KMS-11 (cell line): ENCODE measurements at regions not wholly inside any gene's neighbourhood (a gene's known extent, or its start where the extent isn't known, plus 50 kb on each side); places are given as distances from the start of the nearest gene placed in this dataset.

Experiments used
- H2AFZ ChIP-seq: fragments of 200-600 bp; sonication (generic); 2 replicates; pipeline ENCODE4 v1.6.1; 2016; ENCODE audit warnings: antibody characterized with exemption, mixed run types, low read depth
- H3K27ac ChIP-seq: fragments of 200-600 bp; sonication (generic); 2 replicates; pipeline ENCODE4 v1.6.1; 2016; ENCODE audit warnings: mild to moderate bottlenecking, mixed run types
- H3K27me3 ChIP-seq: fragments of 200-600 bp; sonication (generic); 2 replicates; pipeline ENCODE4 v1.6.1; 2017; ENCODE audit warnings: mild to moderate bottlenecking, low read depth, mixed run types, moderate library complexity; ENCODE audit not compliant: insufficient read depth
- H3K36me3 ChIP-seq: fragments of 200-600 bp; sonication (generic); 2 replicates; pipeline ENCODE4 v1.6.1; 2017; ENCODE audit warnings: mild to moderate bottlenecking, mixed run types; ENCODE audit not compliant: insufficient read depth
- H3K4me1 ChIP-seq: fragments of 200-600 bp; sonication (generic); 2 replicates; pipeline ENCODE4 v1.6.1; 2016; ENCODE audit warnings: mild to moderate bottlenecking, low read depth, mixed run types; ENCODE audit not compliant: poor library complexity, severe bottlenecking
- H3K4me2 ChIP-seq: fragments of 200-600 bp; sonication (generic); 2 replicates; pipeline ENCODE4 v1.7.0; 2016; ENCODE audit warnings: mild to moderate bottlenecking, mixed run types
- H3K4me3 ChIP-seq: fragments of 200-600 bp; sonication (generic); IDR thresholded peaks from 2 replicates; pipeline ENCODE4 v1.6.1; 2017; ENCODE audit warnings: low read depth, low read length, mixed read lengths; ENCODE audit not compliant: insufficient read depth
- H3K79me2 ChIP-seq: fragments of 200-600 bp; sonication (generic); 2 replicates; pipeline ENCODE4 v1.6.1; 2016; ENCODE audit warnings: low read depth, mixed run types; ENCODE audit not compliant: insufficient read depth
- H3K9ac ChIP-seq: fragments of 200-600 bp; sonication (generic); 2 replicates; pipeline ENCODE4 v1.6.1; 2016; ENCODE audit warnings: mild to moderate bottlenecking, mixed run types
- H4K20me1 ChIP-seq: fragments of 200-600 bp; sonication (generic); 2 replicates; pipeline ENCODE4 v1.6.1; 2016; ENCODE audit warnings: mild to moderate bottlenecking, mixed run types; ENCODE audit not compliant: insufficient read depth
- CTCF ChIP-seq: fragments of 200-600 bp; sonication (generic); conservative IDR thresholded peaks from 2 replicates; pipeline ENCODE4 v1.6.1; 2017; ENCODE audit warnings: low read depth, mild to moderate bottlenecking, antibody characterized with exemption, low read length, moderate library complexity, mixed read lengths

DNA sequence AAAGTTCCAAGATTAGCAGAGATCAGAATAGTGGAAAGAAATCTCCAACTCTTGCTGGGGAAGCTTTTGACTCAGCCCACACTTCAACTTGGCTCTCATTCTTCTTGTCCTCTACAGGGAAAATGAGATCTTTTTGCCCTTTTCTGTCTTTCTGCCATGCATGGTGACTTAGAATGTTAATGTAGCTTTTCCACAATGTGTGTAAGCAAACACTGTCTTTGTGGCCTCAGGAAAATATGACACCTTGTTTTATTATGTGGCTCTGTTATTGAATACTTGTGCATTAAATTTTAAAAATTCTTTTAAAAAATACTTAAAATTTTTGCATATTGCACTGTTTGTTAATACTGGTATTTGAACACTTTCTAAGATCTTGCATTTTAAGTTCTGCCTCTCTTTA is 65.4 kb upstream of the WDR75 start:
- H2AFZ ChIP-seq: no peak overlapping the region
- H3K4me1 ChIP-seq: no peaks in the 10 kb centered on the region

GRCh38 chr2:189379287-189379630 is 62.0 kb upstream of the WDR75 start:
- no peak overlapping the region for H3K4me3 ChIP-seq
- H3K9ac ChIP-seq: no peak overlapping the region
- no peaks in the 10 kb centered on the region for H3K79me2 ChIP-seq
- no peaks in the 10 kb centered on the region for H3K27me3 ChIP-seq
- H3K4me2 ChIP-seq: no peak overlapping the region
- no peaks in the 10 kb centered on the region for H3K4me1 ChIP-seq
- no peak overlapping the region for H2AFZ ChIP-seq
- H4K20me1 ChIP-seq: no peaks in the 10 kb centered on the region
- H3K27ac ChIP-seq: no peak overlapping the region
- no peaks in the 10 kb centered on the region for H3K36me3 ChIP-seq
- no peak for TF ChIP-seq CTCF

More for the DNA sequence above, 65.4 kb upstream of the WDR75 start:
- no peaks in the 10 kb centered on the region for H4K20me1 ChIP-seq
- no peaks in the 10 kb centered on the region for H3K27me3 ChIP-seq
- no peaks in the 10 kb centered on the region for H3K36me3 ChIP-seq
- no peak overlapping the region for H3K27ac ChIP-seq
- no peaks in the 10 kb centered on the region for H3K79me2 ChIP-seq
- no peak overlapping the region for H3K4me2 ChIP-seq
- H3K9ac ChIP-seq: no peak overlapping the region
- H3K4me3 ChIP-seq: no peak overlapping the region
- no peak for TF ChIP-seq CTCF

DNA sequence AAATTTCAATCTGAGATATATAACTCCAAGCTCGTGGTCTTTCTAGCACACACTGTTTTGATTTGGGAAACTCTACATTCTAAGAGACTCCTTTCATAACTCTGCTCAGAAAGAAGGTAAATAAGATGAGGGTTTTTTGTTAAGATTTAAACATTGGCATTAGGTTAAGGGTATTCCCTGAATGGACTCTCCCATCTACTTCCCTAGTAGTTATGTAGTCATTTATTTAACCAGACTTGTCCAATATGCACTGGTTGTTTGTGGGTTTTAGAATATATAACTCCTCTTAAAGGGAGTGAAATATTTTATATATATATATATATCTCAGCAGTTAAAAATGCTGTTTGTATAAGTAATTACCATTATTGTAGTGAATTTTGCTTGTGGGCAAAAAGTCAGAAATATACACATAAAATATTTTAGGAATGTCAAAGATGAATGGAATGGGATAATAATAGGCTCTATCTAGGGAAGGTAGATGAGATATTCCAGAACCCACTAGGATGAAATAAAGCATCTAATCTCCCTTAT is 61.5 kb upstream of the WDR75 start:
- no peak overlapping the region for H3K4me3 ChIP-seq
- H3K79me2 ChIP-seq: no peaks in the 10 kb centered on the region
- no peak overlapping the region for H3K4me2 ChIP-seq
- no peaks in the 10 kb centered on the region for H3K36me3 ChIP-seq
- H3K9ac ChIP-seq: no peak overlapping the region
- H3K27ac ChIP-seq: no peak overlapping the region
- no peaks in the 10 kb centered on the region for H3K27me3 ChIP-seq
- H2AFZ ChIP-seq: no peak overlapping the region
- H4K20me1 ChIP-seq: no peaks in the 10 kb centered on the region
- TF ChIP-seq CTCF: no peak
- no peaks in the 10 kb centered on the region for H3K4me1 ChIP-seq

GRCh38 chr2:189382668-189383067 is 58.6 kb upstream of the WDR75 start:
- no peak for TF ChIP-seq CTCF
- Histone ChIP-seq H3K27ac (no peak overlapping the region), H2AFZ (no peak overlapping the region), H4K20me1 (no peaks in the 10 kb centered on the region), H3K27me3 (no peaks in the 10 kb centered on the region), H3K4me2 (no peak overlapping the region), H3K4me1 (no peaks in the 10 kb centered on the region), H3K4me3 (no peak overlapping the region), H3K9ac (no peak overlapping the region), H3K36me3 (no peaks in the 10 kb centered on the region), H3K79me2 (no peaks in the 10 kb centered on the region)

DNA sequence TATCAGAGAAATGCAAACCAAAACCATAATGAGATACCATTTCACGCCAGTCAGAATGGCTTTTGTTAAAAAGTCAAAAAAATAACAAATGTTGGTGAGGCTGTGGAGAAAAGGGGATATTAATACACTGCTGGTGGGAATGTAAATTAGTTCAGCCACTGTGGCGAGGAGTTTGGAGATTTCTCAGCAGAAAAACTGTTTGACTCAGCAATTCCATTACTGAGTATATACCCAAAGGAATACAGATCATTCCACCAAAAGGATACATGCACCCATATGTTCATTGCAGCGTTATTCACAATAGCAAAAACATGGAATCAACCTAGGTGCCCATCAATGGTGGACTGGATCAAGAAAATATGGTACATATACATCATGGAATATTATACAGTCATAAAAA is 54.5 kb upstream of the WDR75 start:
- Histone ChIP-seq H3K4me1 (no peaks in the 10 kb centered on the region), H3K9ac (no peak overlapping the region), H3K27ac (no peak overlapping the region), H3K4me3 (no peak overlapping the region), H2AFZ (no peak overlapping the region), H3K27me3 (no peaks in the 10 kb centered on the region), H3K79me2 (no peaks in the 10 kb centered on the region), H3K36me3 (no peaks in the 10 kb centered on the region), H4K20me1 (no peaks in the 10 kb centered on the region), H3K4me2 (no peak overlapping the region)
- TF ChIP-seq CTCF: no peak
